HG02938 (cell line): ENCODE measurements at regions not wholly inside any gene's neighbourhood (a gene's known extent, or its start where the extent isn't known, plus 50 kb on each side); places are given as distances from the start of the nearest gene placed in this dataset.
"Not testable (repeated sequence)": the region's sequence is repeated elsewhere in the genome, so short reads cannot be mapped to it uniquely, and the experiment has no call there.

Experiments used
- ATAC-seq: cut with Tn5 transposase; IDR thresholded peaks from one replicate; pipeline ENCODE4 v1.9.1; 2021; ENCODE audit warnings: mild to moderate bottlenecking, moderate library complexity; ENCODE audit not compliant: unreplicated experiment

DNA sequence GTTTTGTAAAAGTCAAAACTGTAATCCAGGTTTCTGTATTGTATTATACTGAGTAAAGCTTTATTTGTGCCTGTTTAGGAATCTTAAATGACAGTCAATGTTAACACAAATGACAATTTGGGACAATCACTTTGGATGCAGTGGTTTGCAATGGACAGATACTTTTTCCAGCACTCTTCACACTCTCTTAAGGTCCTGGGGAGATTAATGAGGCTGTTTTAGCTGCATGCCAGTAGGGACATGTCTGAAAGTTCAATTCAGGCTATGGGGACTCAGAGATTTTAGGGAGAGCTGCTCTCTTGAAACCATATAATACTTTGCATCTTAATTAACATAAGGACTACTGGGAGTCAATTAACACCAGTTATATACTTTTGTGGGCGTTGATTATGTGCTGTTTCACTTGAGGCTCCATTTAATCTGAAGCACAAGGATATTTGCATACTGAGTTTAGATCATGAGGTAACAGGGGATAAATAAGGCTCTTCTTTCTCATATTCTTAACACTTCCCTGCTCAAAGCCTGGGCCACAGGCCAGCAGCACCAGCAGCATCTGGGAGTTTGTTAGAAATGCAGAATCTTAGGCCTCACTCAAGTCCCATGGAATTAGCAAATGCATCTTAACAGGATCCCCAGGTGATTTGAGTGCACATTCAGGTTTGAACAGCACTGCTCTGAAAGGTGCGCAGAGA, 972.8 kb downstream of the PLOD2 start:
- ATAC-seq = no peak

DNA sequence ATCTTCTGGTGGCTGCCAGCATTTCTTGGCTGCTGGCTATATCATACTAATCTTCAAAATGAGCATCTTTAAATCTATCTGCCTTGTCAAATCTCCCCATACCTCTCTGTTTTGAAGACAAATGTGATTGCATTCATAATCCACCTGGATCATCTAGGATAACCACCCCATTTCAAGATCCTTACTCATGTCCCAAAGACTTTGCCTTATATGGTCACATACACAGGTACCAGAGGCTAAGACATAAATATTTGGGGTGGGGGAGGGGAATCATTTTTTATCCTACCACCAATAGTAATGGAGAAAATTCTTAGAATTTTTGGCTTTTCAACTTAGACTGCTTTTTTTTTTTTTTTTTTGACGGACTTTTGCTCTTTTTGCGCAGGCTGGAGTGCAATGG, 970.8 kb downstream of the PLOD2 start:
- no peak for ATAC-seq

GRCh38 chr3:145190761-145191160, 970.2 kb downstream of the PLOD2 start:
- ATAC-seq = no peak

- no peak for ATAC-seq
Observed at GRCh38 chr3:145191543-145191942, 969.4 kb downstream of the PLOD2 start.

- no peak for ATAC-seq
Observed at GRCh38 chr3:145197051-145197820, 963.7 kb downstream of the PLOD2 start.

GRCh38 chr3:145197821-145198220, 963.2 kb downstream of the PLOD2 start:
- no peak for ATAC-seq

GRCh38 chr3:145209561-145209960, 951.4 kb downstream of the PLOD2 start:
- no peak for ATAC-seq

DNA sequence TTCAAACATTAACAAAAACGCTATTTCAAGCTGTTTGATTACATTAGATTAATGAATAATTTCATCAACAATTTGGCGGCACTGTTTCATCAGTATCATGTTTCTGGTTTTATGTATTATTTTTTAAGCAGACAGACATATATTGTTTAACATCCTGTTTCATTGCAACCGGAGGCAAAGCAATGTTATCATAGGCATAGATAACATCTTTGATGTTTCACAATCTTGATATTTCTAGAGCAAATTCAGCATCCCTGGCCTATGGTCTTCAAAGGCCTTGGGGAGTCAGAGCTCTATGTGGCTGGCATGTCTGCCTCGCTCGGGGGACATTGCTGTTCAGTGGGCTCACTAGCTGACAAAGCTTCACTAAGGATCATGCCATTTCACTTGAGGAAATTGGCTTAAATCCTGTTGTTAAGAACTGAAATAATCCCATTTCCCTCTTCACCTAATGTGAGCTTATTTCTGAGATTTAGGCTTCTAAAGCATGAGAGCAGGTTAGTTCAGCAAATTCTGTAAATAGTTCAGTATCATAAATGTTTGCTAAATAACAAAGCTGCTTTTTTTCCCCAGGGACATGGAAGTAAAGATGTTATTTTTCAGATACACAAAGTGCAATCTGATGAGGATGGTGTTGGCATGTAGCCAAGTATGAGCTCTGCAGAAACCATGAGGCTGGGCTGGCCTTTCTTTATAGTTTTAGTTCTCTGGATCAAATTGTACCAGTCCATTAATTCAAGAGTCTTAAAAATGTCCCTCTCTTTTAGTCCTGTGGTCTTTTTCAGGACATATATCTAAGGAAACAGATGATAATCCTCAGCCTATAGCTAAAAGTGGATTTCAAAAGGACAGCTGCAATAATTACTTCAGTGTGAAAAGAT, 941.4 kb downstream of the PLOD2 start:
- no peak for ATAC-seq

GRCh38 chr3:145224886-145225285, 936.1 kb downstream of the PLOD2 start:
- ATAC-seq = no peak

DNA sequence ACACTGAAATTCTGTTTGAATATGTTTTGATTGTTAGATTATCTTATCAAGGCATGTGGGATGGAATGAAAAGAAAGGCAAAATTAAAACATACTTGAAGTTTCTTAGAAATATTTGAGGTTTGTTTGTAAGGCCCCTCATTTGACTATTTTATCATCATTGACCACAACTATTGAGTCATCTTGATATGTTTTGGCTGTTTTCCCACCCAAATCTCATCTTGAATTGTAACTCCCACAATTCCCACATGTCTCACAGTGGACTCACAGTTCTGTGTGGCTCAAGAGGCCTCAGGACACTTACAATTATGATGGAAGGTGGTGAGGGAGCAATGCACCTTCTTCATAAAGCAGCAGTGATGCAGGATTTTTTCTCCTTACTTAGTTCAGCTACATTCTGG, 917.1 kb downstream of the PLOD2 start:
- no peak for ATAC-seq

GRCh38 chr3:145244327-145244726, 916.7 kb downstream of the PLOD2 start:
- ATAC-seq = no peak

DNA sequence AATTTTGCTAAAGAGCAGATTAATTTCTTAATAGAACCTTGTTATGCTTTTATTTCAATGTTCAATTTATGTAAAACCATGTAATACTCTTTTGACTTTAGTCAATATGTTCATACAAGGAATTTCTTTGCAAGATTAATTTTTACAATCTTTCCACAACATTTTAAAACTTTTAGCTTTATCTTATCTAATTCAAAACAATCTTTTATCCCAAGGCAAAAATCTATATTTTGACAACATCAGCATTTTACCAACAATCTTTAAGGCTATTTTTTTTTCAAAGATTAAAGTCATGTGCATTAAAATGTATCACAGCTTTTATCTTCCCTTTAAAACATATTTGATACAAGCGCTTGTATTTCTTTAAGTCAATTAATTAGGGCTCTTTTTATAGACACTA, 914.7 kb downstream of the PLOD2 start:
- ATAC-seq = no peak

DNA sequence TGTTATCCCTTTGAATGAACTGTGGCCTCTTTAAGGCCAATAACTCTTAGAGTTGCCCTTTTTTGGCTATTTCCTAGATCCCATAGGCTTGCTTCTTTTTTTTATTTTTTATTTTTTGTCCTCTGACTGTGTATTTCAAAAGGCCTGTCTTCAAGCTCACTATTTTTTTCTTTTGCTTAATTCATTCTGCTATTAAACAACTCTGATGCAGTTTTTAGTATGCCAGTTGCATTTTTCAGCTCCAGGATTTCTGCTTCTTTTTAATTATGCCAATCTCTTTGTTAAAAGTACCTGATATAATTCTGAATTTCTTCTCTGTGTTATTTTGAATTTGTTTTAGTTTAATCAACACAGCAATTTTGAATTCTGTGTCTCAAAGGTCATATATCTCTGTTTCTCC, 912.1 kb downstream of the PLOD2 start:
- ATAC-seq = no peak

DNA sequence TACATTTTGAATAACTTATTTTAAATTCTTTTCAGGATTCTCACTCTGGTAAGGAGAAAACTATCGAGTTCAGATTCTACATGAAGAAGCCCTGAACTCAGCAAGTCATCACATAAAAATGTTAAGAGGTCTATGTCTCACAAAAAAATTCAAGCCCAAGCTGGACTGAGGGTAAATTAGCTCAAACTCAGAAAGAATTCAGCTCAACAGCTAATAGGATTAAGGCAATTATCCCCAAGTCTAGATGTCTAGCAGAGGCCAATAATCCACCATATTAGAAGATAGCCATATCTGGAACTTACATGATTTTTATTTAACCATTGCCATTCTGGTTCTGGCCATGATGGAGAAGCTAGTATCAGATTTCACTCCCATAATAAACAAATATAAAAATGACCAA, 909.7 kb downstream of the PLOD2 start:
- no peak for ATAC-seq

DNA sequence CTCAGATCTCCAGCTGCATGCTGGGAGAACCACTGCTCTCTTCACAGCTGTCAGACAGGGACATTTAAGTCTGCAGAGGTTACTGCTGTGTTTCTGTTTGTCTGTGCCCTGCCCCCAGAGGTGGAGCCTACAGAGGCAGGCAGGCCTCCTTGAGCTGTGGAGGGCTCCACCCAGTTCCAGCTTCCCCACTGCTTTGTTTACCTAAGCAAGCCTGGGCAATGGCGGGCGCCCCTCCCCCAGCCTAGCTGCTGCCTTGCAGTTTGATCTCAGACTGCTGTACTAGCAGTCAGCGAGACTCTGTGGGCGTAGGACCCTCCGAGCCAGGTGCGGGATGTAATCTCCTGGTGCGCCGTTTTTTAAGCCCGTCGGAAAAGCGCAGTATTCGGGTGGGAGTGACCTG, 903.0 kb downstream of the PLOD2 start:
- ATAC-seq = not testable (repeated sequence)

GRCh38 chr3:145259166-145259880, 901.7 kb downstream of the PLOD2 start:
- ATAC-seq = no peak

- not testable (repeated sequence) for ATAC-seq
Observed at GRCh38 chr3:145263458-145263857, 897.5 kb downstream of the PLOD2 start.

- no peak for ATAC-seq
Observed at GRCh38 chr3:145266368-145266767, 894.6 kb downstream of the PLOD2 start.

- ATAC-seq = no peak
Observed at GRCh38 chr3:145269106-145269505, 891.9 kb downstream of the PLOD2 start.

DNA sequence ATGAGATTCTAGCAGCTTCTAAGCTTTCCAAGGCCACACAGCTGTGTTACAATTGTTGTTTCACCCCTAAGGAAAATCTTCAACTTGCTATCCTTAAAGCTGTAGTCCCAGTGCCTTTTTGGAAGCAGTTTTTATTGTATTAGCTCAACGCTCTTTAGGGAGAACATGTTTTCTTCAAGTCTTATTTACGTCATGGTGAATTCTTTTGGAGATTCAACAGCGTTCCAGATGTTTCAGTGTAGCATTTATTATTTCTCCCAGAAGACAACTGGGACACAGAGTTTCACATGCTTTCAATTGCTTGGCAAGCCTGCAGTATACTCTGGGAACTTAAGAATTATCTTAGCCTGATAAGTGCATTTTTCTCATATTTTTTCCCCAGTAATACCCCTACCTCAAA, 888.3 kb downstream of the PLOD2 start:
- ATAC-seq = no peak

GRCh38 chr3:145282505-145282904, 878.5 kb downstream of the PLOD2 start:
- no peak for ATAC-seq
